Hematopoietic multipotent progenitor cell treated with erythropoietin and hydrocortisone succinate and interleukin-3 and kit ligand, for 17 days (in vitro differentiated cells): ENCODE measurements at regions not wholly inside any gene's neighbourhood (a gene's known extent, or its start where the extent isn't known, plus 50 kb on each side); places are given as distances from the start of the nearest gene placed in this dataset.

Experiments
- DNase-seq: peaks from one replicate; pipeline ENCODE4 v3.0.0-alpha.2; 2015; ENCODE audit warnings: low spot score

DNA sequence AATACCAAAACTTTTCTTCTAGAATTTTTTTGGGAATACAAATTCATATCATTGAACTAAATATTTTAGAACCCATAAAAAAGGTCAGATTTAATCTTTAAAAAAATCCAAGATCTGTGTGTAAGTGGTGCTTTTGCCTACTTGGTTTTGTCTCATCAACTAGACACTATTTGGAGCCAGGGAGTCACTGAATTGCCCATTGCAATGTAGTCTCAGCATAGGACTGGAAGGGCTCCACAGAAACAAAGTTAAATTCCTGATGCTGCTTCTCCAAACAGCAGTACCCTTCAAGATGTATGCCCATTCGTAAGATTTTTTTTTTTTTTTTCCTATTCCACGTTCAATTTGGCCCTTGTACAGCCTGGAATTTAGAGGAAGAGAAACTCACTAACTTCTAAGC is 208.0 kb upstream of the MPDZ start:
- no peak for DNase-seq

DNA sequence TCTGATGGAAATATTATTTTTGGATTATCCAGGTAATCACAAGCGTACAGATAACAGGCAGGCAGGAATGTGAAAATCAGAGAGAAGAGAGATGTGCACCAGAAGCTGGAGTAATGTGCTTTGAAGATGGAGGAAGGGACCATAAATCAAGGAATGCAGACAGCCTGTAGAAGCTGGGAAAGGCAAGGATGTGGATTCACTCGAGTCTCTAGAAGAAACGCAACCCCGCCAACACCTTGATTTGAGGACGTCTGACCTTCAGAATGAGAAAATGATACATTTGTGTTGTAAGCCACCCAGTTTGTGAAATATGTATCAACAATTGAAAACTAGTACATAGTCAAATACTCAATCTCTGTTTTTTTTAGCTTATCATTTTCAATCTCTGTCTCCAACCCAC is 207.6 kb upstream of the MPDZ start:
- DNase-seq: no peak

DNA sequence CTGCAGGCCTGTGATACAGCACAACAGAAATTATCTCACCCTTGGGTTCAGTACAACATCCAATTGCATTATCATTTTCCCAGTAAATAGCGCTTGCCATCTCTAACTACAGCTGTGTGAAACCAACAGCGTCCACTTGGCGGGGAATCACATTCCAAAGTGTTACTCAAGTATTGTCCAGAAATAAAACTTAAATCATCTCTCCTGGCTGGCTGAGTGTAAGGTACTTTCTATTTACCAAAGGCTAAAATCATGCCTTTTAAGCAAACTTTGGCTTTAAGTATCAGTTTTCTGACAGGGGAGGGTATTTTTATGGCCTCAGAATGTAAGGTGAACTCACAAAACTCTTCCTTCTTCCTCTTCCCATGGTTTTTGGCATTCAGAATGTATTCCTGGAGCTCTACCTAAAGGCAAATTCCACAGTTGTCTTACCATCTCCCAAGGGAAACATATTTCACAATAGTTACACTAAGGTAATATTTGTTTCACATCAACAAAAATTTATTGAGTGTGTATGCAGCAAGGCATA is 205.6 kb upstream of the MPDZ start:
- no peak for DNase-seq

DNA sequence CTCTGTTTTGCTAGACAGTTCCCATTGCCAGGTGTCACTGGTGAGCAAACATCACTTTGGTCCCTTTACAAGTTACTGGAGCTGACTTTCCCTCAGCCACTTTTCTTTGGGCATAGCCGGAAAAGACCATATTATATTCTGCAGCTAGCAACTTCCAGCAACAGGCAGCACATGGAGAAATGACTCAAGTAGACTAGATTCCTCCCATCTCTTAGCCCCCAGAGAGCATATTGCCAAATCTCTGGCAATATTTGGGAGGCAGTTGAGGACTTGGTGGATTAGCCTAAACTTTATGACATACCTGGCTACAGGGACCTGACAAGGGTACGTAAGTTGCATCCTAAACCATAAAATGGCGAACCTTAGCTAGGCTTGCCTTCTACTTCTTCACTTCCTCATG is 204.7 kb upstream of the MPDZ start:
- DNase-seq: no peak

DNA sequence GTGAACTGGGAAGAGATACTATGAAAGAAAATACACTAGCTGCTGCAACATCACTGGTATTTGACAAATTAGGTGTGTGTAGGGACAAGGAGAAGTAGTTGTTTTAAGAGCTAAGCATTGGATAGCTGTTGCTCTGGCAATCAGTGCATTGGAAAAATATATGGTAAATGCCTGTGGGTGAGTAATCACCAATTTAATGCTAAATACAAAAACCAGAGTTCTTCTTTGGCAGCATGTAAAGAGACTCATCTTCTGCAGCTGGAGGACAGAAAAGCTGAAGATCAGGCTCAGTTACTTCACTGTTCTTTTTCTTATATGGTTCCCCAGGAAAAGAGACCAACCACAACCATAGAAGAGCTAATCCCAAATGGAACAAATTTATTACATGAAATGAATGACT is 201.8 kb upstream of the MPDZ start:
- DNase-seq: no peak

DNA sequence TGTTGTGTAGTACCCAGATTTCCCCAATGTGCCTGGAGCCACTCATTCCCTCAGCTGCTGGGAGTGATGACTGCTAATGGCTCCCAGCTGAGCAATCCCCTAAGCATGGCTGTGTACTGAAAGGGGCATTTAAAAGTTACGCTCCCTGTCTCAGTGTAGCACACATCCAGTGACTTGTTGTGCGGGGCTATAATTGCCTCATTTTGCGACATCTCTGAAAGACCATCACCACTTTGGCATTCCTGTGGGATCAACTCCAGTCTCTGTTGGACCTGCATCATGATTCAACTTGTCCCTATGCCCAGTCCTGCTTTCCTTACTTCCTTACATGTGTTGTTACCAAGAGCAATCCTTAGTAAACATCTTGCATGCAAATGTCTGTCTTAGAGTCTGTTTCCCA is 201.2 kb upstream of the MPDZ start:
- no peak for DNase-seq

DNA sequence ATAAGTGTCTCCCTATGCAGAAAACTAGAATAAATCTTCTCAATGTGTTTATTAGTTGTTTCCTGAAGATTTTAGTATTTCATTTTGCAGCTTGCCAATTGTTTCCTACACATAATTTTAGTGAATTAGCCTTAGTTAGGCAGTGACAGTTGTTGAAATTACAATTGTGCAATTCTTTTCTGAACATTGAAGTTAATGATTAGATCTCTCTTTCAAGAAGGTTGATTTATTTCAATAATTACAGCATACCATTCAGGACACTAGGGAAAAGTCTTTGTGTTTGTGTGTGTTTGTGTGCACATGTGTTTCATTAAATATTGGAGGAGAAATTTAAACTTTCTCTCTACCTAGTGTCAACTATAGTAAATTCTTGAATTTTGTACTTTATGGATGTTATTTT is 199.6 kb upstream of the MPDZ start:
- DNase-seq: no peak

DNA sequence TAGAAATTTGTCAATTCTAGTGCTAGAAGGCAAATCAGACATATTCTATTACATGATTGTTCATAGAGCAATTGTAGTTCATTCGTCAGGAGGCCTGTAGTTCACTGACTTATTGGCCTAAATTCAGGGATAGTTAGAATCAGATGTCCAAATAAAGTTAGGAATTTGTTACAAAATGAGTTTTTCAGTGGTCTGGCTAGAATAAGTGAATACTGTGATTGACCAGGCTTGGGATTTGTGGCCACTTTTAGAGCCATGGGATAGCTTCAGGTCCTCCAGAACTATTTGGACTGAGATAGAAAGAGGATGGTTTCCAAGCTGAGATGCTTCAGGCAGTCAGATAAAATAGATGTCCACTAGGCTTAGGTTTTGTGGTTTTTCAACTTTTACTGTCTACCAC is 199.1 kb upstream of the MPDZ start:
- no peak for DNase-seq

DNA sequence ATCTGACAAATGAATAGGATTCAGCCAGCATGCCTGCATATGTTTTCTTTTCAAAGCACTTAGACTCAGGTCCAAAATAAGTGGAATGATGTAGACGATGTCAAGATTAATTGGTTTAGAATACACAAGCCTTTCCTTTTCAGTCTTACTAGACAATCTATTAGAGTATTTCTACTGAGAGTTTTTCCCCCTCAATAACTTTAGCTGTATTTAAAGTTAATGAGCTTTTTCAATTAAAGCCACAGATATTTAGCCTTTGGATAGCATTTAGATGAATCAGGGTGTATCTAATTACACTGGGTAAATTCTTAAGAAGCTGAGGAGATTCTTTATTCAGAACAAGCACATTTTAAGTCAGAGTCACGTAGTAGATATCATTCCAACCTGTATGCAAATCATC is 198.7 kb upstream of the MPDZ start:
- DNase-seq: no peak

DNA sequence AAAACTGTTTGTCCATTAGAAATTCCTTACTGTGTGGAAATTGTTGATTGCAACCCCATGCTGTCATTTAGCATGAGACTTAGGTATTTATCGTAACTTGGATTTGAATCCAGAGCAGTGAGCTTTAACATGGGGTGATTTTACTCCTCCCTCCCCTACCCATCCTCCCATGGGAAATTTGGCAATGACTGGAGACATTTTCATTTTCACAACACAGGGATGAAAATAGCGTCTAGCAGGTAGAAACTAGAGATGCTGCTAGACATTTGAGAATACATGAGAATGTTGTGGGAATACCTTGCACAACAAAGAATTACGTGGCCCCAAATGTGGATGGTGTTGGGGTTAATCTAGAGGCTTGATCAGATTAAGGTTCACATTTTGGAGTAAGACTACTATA is 191.3 kb upstream of the MPDZ start:
- DNase-seq: no peak

DNA sequence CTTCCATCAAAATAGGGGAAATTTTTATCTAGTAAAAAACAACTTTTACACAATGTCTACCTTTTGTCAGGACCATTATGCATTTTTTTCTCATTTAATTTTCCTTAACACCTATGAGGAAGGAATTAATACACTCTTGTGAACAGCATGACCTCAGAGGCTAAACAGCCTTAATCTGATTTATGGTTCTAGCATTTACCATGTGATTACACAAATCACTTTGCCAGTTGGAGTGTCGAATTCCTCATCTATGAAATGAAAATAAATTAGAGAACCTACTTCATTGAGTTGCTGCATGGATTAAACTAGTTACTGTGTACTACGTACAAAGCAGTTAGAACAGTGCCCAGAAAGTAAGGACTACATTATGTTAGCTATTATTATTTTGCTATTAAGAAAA is 187.7 kb upstream of the MPDZ start:
- DNase-seq: no peak

DNA sequence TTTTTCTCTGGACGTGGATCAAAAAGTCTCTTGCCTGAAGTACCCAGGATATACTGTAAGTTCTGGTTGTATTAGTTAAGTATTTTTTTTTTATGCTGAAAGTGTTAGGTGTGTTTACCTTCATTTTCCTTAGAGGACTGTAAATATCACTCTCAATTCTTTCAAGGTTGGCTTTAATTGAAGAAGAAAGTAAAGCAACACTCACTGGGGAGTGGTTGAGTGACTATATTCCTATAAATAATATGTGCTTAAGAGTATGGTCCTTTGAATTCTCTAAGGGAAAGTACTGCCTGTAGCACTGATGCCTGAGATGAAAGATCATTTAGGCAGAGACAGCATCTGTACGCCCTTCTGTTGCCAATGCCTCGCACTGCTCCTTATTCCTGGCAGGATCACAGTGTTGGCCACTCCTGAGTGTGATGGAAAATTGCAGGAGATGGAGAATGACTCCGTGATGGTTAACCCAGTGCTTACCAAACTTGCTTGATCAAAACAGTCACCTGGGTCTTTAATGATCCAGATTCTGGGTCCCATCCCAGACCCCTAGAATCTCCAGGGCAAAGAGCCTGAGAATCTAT is 182.0 kb upstream of the MPDZ start:
- DNase-seq: no peak

DNA sequence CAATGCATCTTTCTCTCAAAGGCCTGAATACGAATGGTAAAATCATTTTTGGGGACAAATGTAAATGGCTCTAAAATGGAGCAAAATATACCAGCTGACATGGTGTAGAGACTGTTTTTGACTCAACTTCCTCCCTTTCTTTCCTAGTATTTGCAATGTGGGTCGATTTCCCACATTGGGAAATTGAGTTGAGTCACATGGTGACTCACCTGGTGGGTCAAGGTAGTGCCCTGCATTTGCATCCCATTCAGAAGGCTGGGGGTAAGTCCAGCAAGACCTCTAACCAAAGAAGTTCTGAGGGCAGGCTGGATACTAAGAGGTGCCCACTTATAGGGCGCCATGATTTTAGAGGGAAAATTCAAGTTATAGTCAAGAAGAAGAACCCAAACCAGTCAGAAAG is 179.6 kb upstream of the MPDZ start:
- DNase-seq: no peak

DNA sequence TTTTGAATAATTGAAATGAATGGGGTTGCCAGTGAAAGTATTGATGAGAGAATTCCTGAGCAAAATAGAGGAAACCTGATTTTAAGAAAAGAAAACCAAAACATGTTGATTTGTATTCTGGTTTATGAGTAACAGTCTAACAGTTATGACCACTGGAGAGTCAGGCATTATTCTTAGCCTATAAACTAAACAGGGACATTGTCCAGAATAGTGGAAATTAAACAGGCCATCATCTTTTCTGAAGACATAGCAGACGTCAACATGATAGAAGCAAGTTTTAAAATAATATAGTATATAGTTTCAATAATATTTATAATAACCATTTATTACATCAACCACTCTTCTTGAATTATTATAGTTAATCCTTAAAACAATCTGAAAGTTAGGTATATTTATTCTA is 178.3 kb upstream of the MPDZ start:
- no peak for DNase-seq

DNA sequence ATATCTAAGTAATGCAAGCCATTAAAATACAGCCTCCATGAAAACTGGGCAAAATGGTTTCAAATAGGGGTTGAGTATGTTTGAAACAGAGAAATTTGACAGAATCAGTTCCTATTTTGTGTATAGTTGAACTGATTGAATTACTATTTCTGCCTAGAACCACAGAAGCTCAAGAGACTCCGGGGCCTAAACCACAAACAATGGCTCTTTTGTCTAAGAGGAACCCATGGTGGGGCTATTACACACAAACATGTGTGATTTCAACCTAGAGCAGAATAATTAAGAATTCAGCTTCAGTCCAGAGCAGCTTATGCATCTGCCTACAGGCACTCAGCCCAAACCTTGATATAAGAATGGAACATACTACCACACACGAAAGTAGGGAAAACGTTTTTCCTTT is 171.2 kb upstream of the MPDZ start:
- no peak for DNase-seq

DNA sequence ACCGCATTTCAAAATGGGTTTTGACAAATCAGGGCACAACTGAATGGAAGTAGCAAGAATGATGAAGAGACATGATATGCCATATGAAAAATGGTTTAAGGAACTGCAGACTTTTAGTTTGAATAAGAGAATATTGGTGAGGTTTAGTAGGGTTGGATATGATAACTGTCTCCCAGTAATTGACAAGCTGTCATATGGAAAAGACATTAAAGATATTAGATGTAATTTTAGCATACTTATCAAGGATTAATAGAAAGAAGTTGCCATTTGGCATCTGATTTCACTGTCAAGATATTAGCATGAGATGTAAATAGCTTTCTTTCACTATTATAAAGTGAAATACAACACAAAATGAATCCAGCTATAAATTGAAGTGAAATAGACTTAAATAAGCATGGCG is 169.0 kb upstream of the MPDZ start:
- DNase-seq: no peak

DNA sequence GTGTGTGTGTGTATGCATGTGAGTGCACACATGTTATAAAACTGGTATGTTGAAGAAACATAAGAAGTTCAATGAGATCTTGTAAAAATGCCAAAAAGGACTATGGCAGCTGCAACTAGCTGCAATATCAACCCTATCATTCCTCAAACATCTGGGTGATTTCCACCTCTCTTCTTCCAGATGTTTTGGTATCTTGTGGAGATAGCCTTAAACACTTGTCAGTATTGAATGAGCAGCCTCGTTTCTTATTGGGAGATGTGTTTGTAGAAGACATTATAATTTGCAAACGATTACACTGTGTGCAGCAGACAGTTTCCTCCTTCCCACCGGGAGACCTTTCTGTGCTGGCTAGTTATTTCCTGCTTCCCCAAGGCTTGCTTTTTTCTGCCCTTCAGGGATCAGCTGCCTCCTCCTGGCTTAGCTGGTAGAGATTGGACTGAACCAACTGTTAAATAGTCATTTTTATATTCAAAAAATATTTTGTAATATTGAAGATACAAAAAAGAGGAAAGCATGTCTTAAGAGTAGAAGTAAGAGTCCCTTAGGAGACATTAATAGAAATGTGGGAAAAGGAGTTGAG is 168.4 kb upstream of the MPDZ start:
- DNase-seq: peak; percentile 5

DNA sequence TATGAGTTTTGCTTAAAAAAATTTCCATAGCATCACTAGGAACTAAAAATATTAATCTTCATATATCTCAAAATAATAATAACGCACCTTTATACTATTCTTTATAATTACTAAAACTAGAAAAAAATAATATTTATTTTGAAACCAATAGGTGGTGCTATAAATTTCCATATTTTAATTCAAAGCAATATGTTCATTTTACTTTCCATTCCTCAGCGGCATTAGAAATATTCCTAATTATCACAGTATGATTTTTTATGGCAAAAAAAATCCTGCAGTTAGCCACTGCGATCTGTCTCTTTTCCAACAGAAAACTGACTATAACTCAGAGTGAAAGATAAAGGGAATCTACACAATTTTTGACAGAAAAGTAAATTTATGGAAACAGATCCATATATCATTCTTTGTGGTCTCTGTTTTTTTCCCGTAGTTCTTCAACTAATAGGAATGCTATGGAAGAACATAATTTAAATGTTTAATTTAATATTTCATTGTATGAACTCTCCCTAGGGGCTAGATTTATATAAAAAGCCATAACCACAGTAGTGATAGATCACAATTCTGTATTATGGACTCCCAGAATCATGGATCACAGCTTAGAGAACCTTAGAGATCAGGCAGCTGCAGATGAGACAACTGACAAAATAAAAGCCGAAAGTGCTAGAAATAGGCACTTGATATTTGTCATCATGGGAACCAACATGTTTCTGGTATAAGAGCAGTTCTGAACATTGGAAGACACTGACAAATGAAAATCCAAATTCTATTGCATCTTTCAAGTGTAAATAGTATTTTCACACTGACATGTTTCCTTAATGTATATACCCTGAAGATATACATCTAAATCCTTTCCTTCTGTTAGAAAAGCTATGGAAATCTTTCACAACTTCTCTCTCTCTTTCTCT is 167.7 kb upstream of the MPDZ start:
- no peak for DNase-seq

DNA sequence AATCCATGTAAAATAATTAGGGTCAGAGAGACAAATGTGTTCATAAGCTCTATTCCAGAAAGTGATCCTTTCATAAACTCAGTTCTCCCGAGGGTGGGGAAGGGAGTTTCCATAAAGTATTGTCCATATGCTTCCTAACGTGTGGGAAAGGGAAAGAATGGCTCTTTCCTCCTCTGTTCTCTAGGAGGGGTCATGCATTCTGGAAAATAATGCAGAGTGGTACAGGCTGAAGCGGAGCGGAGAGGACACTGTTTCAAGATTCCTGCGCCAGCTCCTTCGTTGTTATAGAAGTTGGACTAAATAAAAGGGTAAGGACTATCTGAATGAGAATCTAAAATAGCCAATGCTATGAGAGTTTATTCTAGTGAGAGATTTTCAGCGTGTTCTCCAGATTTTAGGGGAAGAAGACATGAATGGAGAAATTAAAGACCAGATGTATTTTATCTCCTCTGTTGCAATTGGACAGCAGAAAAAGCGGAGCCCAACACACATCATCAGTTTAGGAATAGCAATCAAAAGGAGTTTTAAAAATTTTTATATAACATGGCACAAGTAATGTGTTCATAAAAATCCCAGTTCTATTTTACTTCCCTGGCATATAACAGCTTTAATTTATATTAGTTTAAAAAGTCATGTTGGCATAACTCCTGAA is 166.9 kb upstream of the MPDZ start:
- DNase-seq: no peak

DNA sequence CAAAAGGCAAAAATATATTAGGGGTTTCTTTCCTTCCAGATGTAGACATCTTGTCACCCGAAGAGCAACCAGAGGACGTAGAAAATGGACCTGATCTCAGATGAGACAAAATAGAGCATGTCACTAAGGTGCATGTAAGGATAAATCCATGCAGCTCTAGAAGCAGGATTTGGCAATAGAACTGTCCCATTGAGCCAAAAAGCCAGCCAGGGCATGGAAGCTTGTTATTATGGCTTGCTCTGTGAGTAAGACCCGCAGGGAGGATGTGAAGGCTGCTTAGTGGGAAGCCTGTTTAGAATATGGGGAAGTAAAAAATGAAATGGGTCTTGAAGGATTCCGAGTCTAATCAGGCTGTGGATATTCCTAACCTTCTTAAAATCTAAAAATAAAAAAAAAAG is 165.6 kb upstream of the MPDZ start:
- DNase-seq: no peak

DNA sequence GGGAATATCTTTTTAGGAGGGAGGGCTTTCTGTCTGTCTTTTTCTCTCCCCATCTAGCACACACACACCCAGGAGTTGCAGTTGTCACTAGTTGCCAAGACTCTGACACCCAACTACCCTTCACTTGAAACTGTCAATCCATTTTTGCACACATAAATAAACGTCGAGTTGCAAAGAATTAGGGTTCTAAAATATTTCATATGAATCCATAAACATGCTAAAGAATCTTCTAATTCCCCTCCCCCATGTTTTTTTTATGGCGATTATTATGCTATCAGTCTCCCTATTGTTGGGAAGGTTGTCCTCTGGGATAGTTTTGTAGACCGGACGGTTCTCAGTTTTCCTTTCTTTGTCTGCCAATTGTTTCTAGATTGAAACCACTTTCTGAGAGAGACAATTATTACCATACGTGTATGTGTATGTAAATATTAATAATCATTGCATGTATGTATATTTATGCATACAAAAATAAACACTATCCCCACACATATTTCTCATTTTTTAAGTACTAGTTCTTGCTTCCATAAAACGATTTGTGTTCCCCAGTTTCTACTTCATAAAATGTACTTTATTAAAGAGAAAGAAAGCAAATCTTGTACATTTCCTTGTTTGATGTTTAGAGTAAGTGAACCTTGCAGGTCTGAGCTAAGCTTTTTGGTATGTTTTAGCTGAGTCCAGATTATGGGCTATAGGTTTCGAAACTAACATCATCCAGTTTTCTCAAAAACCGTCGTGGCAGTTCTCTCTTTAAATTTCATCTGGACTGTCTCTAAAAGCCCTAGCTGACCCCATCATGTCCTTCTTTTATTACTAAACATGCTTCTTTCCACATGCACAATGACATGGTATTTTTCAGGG is 165.0 kb upstream of the MPDZ start:
- no peak for DNase-seq
